ENCODE measurements at regions not wholly inside any gene's neighbourhood (a gene's known extent, or its start where the extent isn't known, plus 50 kb on each side); places are given as distances from the start of the nearest gene placed in this dataset.

- no peak for TF ChIP-seq CTCF (IDR thresholded peaks at IDR 0.05)
- no peak for TF ChIP-seq POLR2A (IDR thresholded peaks at IDR 0.05)
- TF ChIP-seq POLR2AphosphoS5 (IDR thresholded peaks at IDR 0.05; ENCODE audit: insufficient read depth in 1 of 2, low read depth in 1 of 2): no peak
These were observed 58.8 kb upstream of the GGTA1 start for GRCh38 chr9:121558473-121558872.

All from vagina (tissue), 2 donors.